ENCODE measurements at regions not wholly inside any gene's neighbourhood (a gene's known extent, or its start where the extent isn't known, plus 50 kb on each side); places are given as distances from the start of the nearest gene placed in this dataset.

GRCh38 chr20:10893321-10893720 is 219.5 kb upstream of the JAG1 start:
- no peaks in the 10 kb centered on the region for H3K27me3 Mint-ChIP-seq
- CTCF ChIA-PET: no interaction called here
- H3K4me3 Mint-ChIP-seq: no peak overlapping the region
- H3K4me1 Mint-ChIP-seq: no peaks in the 10 kb centered on the region
- H3K36me3 Mint-ChIP-seq: no peaks in the 10 kb centered on the region
- peaks cover 6% of the 10 kb centered on the region for H3K9me3 Mint-ChIP-seq
- DNase-seq: no peak
- H3K27ac Mint-ChIP-seq: no peak overlapping the region

- DNase-seq: no peak
- CTCF ChIA-PET: no interaction called here
- H3K4me3 Mint-ChIP-seq: no peak overlapping the region
- H3K27me3 Mint-ChIP-seq: no peaks in the 10 kb centered on the region
- H3K36me3 Mint-ChIP-seq: no peaks in the 10 kb centered on the region
- no peaks in the 10 kb centered on the region for H3K4me1 Mint-ChIP-seq
- H3K9me3 Mint-ChIP-seq: peaks cover 4% of the 10 kb centered on the region
- no peak overlapping the region for H3K27ac Mint-ChIP-seq
Observed at GRCh38 chr20:10897336-10897735, 223.5 kb upstream of the JAG1 start.

- no peak overlapping the region for H3K27ac Mint-ChIP-seq
- CTCF ChIA-PET: no interaction called here
- H3K9me3 Mint-ChIP-seq: peaks cover 4% of the 10 kb centered on the region
- DNase-seq: no peak
- H3K36me3 Mint-ChIP-seq: no peaks in the 10 kb centered on the region
- H3K4me1 Mint-ChIP-seq: no peaks in the 10 kb centered on the region
- no peaks in the 10 kb centered on the region for H3K27me3 Mint-ChIP-seq
- H3K4me3 Mint-ChIP-seq: no peak overlapping the region
Observed at GRCh38 chr20:10898552-10898951, 224.8 kb upstream of the JAG1 start.

- CTCF ChIA-PET: no interaction called here
- H3K27ac Mint-ChIP-seq: no peak overlapping the region
Observed at GRCh38 chr20:10902174-10902573, 228.4 kb upstream of the JAG1 start.

GRCh38 chr20:10902576-10903282 is 228.9 kb upstream of the JAG1 start:
- DNase-seq: no peak
- Mint-ChIP-seq H3K4me3 (no peak overlapping the region), H3K27ac (no peak overlapping the region), H3K27me3 (no peaks in the 10 kb centered on the region), H3K36me3 (no peaks in the 10 kb centered on the region), H3K4me1 (no peaks in the 10 kb centered on the region), H3K9me3 (no peaks in the 10 kb centered on the region)
- CTCF ChIA-PET: no interaction called here

More at GRCh38 chr20:10902174-10902573, 228.4 kb upstream of the JAG1 start:
- no peaks in the 10 kb centered on the region for H3K9me3 Mint-ChIP-seq
- no peaks in the 10 kb centered on the region for H3K27me3 Mint-ChIP-seq
- H3K36me3 Mint-ChIP-seq: no peaks in the 10 kb centered on the region
- no peak overlapping the region for H3K4me3 Mint-ChIP-seq
- no peaks in the 10 kb centered on the region for H3K4me1 Mint-ChIP-seq
- DNase-seq: no peak

- Mint-ChIP-seq H3K4me3 (no peak overlapping the region), H3K9me3 (no peaks in the 10 kb centered on the region), H3K27ac (no peak overlapping the region), H3K4me1 (no peaks in the 10 kb centered on the region), H3K36me3 (no peaks in the 10 kb centered on the region), H3K27me3 (no peaks in the 10 kb centered on the region)
- DNase-seq: no peak
- CTCF ChIA-PET: interaction anchor here (0.7 kb wide), 1 partner anchor 245 kb away, joined by 3 read pairs; no protein-coding TSS in a partner anchor
Observed at GRCh38 chr20:10906834-10907233, 233.0 kb upstream of the JAG1 start.

- Mint-ChIP-seq H3K9me3 (peaks cover under 1% of the 10 kb centered on the region), H3K36me3 (no peaks in the 10 kb centered on the region), H3K27ac (no peak overlapping the region), H3K4me3 (no peak overlapping the region), H3K4me1 (no peaks in the 10 kb centered on the region), H3K27me3 (no peaks in the 10 kb centered on the region)
- CTCF ChIA-PET: no interaction called here
- DNase-seq: no peak
Observed at GRCh38 chr20:10909803-10910202, 236.0 kb upstream of the JAG1 start.

GRCh38 chr20:10910535-10911178 is 236.9 kb upstream of the JAG1 start:
- H3K36me3 Mint-ChIP-seq: no peaks in the 10 kb centered on the region
- CTCF ChIA-PET: no interaction called here
- H3K27ac Mint-ChIP-seq: no peak overlapping the region
- H3K27me3 Mint-ChIP-seq: no peaks in the 10 kb centered on the region
- no peaks in the 10 kb centered on the region for H3K4me1 Mint-ChIP-seq
- no peak overlapping the region for H3K4me3 Mint-ChIP-seq
- H3K9me3 Mint-ChIP-seq: peaks cover 3% of the 10 kb centered on the region
- no peak for DNase-seq

- no peaks in the 10 kb centered on the region for H3K36me3 Mint-ChIP-seq
- DNase-seq: no peak
- H3K4me1 Mint-ChIP-seq: no peaks in the 10 kb centered on the region
- no peak overlapping the region for H3K4me3 Mint-ChIP-seq
- H3K27ac Mint-ChIP-seq: no peak overlapping the region
- peaks cover 3% of the 10 kb centered on the region for H3K9me3 Mint-ChIP-seq
- CTCF ChIA-PET: no interaction called here
- no peaks in the 10 kb centered on the region for H3K27me3 Mint-ChIP-seq
Observed at GRCh38 chr20:10911298-10911697, 237.5 kb upstream of the JAG1 start.

GRCh38 chr20:10915815-10916214 is 242.0 kb upstream of the JAG1 start:
- H3K36me3 Mint-ChIP-seq: no peaks in the 10 kb centered on the region
- H3K4me3 Mint-ChIP-seq: no peak overlapping the region
- no peaks in the 10 kb centered on the region for H3K27me3 Mint-ChIP-seq
- no peak overlapping the region for H3K27ac Mint-ChIP-seq
- DNase-seq: no peak
- peaks cover 10% of the 10 kb centered on the region for H3K9me3 Mint-ChIP-seq
- no peaks in the 10 kb centered on the region for H3K4me1 Mint-ChIP-seq
- CTCF ChIA-PET: no interaction called here

- Mint-ChIP-seq H3K36me3 (no peaks in the 10 kb centered on the region), H3K4me3 (no peak overlapping the region), H3K27me3 (no peaks in the 10 kb centered on the region), H3K27ac (no peak overlapping the region), H3K9me3 (peaks cover 10% of the 10 kb centered on the region), H3K4me1 (no peaks in the 10 kb centered on the region)
- CTCF ChIA-PET: no interaction called here
- DNase-seq: no peak
Observed at GRCh38 chr20:10916312-10916711, 242.5 kb upstream of the JAG1 start.

GRCh38 chr20:10917826-10918225 is 244.0 kb upstream of the JAG1 start:
- H3K9me3 Mint-ChIP-seq: peaks cover 10% of the 10 kb centered on the region

GRCh38 chr20:10919396-10920140 is 245.8 kb upstream of the JAG1 start:
- H3K36me3 Mint-ChIP-seq: no peaks in the 10 kb centered on the region
- peaks cover 10% of the 10 kb centered on the region for H3K9me3 Mint-ChIP-seq
- H3K4me1 Mint-ChIP-seq: no peaks in the 10 kb centered on the region
- no peak overlapping the region for H3K27ac Mint-ChIP-seq
- no peaks in the 10 kb centered on the region for H3K27me3 Mint-ChIP-seq
- DNase-seq: no peak
- CTCF ChIA-PET: no interaction called here
- H3K4me3 Mint-ChIP-seq: no peak overlapping the region

More at GRCh38 chr20:10917826-10918225, 244.0 kb upstream of the JAG1 start:
- no peaks in the 10 kb centered on the region for H3K36me3 Mint-ChIP-seq
- H3K4me3 Mint-ChIP-seq: no peak overlapping the region
- CTCF ChIA-PET: no interaction called here
- DNase-seq: no peak
- no peaks in the 10 kb centered on the region for H3K27me3 Mint-ChIP-seq
- H3K4me1 Mint-ChIP-seq: no peaks in the 10 kb centered on the region
- no peak overlapping the region for H3K27ac Mint-ChIP-seq

GRCh38 chr20:10920396-10920795 is 246.6 kb upstream of the JAG1 start:
- Mint-ChIP-seq H3K4me3 (no peak overlapping the region), H3K27ac (no peak overlapping the region), H3K36me3 (no peaks in the 10 kb centered on the region), H3K27me3 (no peaks in the 10 kb centered on the region), H3K4me1 (no peaks in the 10 kb centered on the region), H3K9me3 (peaks cover 7% of the 10 kb centered on the region)
- no peak for DNase-seq
- CTCF ChIA-PET: no interaction called here

GRCh38 chr20:10921491-10922010 is 247.8 kb upstream of the JAG1 start:
- CTCF ChIA-PET: no interaction called here
- H3K4me3 Mint-ChIP-seq: no peak overlapping the region
- H3K4me1 Mint-ChIP-seq: no peaks in the 10 kb centered on the region
- no peaks in the 10 kb centered on the region for H3K36me3 Mint-ChIP-seq
- no peak for DNase-seq
- no peak overlapping the region for H3K27ac Mint-ChIP-seq
- no peaks in the 10 kb centered on the region for H3K27me3 Mint-ChIP-seq
- H3K9me3 Mint-ChIP-seq: peaks cover 7% of the 10 kb centered on the region
